GM23338 (cell line): ENCODE measurements at regions not wholly inside any gene's neighbourhood (a gene's known extent, or its start where the extent isn't known, plus 50 kb on each side); places are given as distances from the start of the nearest gene placed in this dataset.

Experiments used
- POLR2AphosphoS5 ChIP-seq: IDR thresholded peaks from 2 replicates; pipeline ENCODE4 v1.6.1; 2016; ENCODE audit warnings: antibody characterized with exemption, low read depth
- TF ChIP-seq, protein P1 (sequence below), 2 experiments: fragments of 200-600 bp in 1 of 2; sonication (generic) in 1 of 2; conservative IDR thresholded peaks; 2 replicates each; pipeline versions ENCODE4 v1.5.1 to v1.6.1; 2016 to 2017; ENCODE audit warnings: antibody characterized with exemption in 2 of 2, low read depth in 2 of 2, mild to moderate bottlenecking in 2 of 2, moderate library complexity in 1 of 2

DNA sequence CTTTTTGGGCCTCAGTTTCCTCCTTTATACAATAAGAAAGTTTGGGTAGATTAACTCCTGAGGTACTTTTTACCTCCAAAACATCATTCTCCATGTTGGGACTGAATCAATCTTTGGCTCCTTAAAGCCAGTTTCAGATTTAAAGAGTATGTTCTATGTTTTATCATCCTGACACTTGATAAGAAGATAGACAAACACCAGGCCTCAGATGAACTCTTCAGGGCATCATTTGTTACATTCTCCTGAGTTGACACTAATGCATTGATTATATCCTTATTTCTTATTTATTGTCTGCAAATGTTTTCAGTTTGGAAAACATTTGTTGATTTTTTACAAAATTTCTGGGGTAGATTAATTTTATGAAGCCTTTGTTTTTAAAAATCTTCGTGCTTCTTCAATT is 102.7 kb upstream of the CCSER1 start:
- TF ChIP-seq, protein P1, sequence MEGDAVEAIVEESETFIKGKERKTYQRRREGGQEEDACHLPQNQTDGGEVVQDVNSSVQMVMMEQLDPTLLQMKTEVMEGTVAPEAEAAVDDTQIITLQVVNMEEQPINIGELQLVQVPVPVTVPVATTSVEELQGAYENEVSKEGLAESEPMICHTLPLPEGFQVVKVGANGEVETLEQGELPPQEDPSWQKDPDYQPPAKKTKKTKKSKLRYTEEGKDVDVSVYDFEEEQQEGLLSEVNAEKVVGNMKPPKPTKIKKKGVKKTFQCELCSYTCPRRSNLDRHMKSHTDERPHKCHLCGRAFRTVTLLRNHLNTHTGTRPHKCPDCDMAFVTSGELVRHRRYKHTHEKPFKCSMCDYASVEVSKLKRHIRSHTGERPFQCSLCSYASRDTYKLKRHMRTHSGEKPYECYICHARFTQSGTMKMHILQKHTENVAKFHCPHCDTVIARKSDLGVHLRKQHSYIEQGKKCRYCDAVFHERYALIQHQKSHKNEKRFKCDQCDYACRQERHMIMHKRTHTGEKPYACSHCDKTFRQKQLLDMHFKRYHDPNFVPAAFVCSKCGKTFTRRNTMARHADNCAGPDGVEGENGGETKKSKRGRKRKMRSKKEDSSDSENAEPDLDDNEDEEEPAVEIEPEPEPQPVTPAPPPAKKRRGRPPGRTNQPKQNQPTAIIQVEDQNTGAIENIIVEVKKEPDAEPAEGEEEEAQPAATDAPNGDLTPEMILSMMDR (conservative IDR thresholded peaks at IDR 0.05; ENCODE audit: low read depth in 2 of 2), result no peak
- TF ChIP-seq POLR2AphosphoS5, result no peak
